HL-60 (cell line): ENCODE measurements at regions not wholly inside any gene's neighbourhood (a gene's known extent, or its start where the extent isn't known, plus 50 kb on each side); places are given as distances from the start of the nearest gene placed in this dataset.

Experiments used
- DNase-seq, 2 experiments: peaks; one replicate each; pipeline ENCODE4 v3.0.0-alpha.2; 2010 to 2020; ENCODE audit warnings: low read depth in 1 of 2, low spot score in 1 of 2
- H3K27ac ChIP-seq: fragments of 250-450 bp; sonication (Bioruptor Pico); replicated peaks from 2 replicates; pipeline ENCODE4 v1.5.1; 2020; ENCODE audit warnings: mild to moderate bottlenecking, moderate library complexity
- H3K27me3 ChIP-seq: fragments of 250-450 bp; sonication (Bioruptor Pico); 2 replicates; pipeline ENCODE4 v1.5.1; 2021; ENCODE audit warnings: mild to moderate bottlenecking, moderate library complexity; ENCODE audit not compliant: insufficient read depth, poor library complexity, severe bottlenecking
- H3K4me3 ChIP-seq: replicated peaks from 2 replicates; pipeline ENCODE4 v1.5.1; 2011; ENCODE audit warnings: mild to moderate bottlenecking, control low read depth, low read length; ENCODE audit not compliant: insufficient read depth
- GABPA ChIP-seq: IDR thresholded peaks from 2 replicates; pipeline ENCODE4 v1.6.1; 2012; ENCODE audit warnings: low read depth
- POLR2AphosphoS5 ChIP-seq: IDR thresholded peaks from 2 replicates; pipeline ENCODE4 v1.6.1; 2012; ENCODE audit warnings: low read depth
- SPI1 ChIP-seq: IDR thresholded peaks from 2 replicates; pipeline ENCODE4 v1.6.1; 2012; ENCODE audit warnings: low read depth, mild to moderate bottlenecking, borderline replicate concordance
- TF ChIP-seq, protein P1 (sequence below): IDR thresholded peaks from 2 replicates; pipeline ENCODE4 v1.6.1; 2012; ENCODE audit warnings: low read depth; ENCODE audit not compliant: insufficient replicate concordance
- TF ChIP-seq, protein P2 (sequence below): IDR thresholded peaks from one replicate; pipeline ENCODE4 v1.5.1; 2011; ENCODE audit warnings: low read length, control low read depth, inconsistent platforms; ENCODE audit not compliant: insufficient read depth

DNA sequence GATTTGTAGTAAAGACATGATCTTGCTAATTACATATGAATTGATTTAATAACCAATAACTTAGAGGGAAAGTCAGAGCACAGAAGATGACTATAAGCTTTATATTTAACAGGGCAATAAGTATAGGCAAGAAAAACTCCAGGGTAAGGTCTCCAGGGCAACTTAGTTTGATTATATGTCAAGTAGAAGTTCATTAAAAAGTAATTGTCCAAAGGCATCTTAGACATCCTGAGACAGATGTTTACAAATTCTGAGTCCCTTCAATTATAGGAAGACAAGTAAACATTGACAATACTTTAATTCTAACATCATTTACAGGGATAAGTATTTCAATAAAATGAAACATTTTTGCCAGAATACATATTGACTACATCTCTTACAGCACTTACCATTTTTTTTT is 416.0 kb downstream of the RAP2B start:
- no peak overlapping the region for H3K4me3 ChIP-seq
- H3K27me3 ChIP-seq = no peaks in the 10 kb centered on the region
- no peak for TF ChIP-seq GABPA
- no peak for TF ChIP-seq POLR2AphosphoS5
- TF ChIP-seq, protein P1, sequence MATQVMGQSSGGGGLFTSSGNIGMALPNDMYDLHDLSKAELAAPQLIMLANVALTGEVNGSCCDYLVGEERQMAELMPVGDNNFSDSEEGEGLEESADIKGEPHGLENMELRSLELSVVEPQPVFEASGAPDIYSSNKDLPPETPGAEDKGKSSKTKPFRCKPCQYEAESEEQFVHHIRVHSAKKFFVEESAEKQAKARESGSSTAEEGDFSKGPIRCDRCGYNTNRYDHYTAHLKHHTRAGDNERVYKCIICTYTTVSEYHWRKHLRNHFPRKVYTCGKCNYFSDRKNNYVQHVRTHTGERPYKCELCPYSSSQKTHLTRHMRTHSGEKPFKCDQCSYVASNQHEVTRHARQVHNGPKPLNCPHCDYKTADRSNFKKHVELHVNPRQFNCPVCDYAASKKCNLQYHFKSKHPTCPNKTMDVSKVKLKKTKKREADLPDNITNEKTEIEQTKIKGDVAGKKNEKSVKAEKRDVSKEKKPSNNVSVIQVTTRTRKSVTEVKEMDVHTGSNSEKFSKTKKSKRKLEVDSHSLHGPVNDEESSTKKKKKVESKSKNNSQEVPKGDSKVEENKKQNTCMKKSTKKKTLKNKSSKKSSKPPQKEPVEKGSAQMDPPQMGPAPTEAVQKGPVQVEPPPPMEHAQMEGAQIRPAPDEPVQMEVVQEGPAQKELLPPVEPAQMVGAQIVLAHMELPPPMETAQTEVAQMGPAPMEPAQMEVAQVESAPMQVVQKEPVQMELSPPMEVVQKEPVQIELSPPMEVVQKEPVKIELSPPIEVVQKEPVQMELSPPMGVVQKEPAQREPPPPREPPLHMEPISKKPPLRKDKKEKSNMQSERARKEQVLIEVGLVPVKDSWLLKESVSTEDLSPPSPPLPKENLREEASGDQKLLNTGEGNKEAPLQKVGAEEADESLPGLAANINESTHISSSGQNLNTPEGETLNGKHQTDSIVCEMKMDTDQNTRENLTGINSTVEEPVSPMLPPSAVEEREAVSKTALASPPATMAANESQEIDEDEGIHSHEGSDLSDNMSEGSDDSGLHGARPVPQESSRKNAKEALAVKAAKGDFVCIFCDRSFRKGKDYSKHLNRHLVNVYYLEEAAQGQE = no peak
- TF ChIP-seq, protein P2, sequence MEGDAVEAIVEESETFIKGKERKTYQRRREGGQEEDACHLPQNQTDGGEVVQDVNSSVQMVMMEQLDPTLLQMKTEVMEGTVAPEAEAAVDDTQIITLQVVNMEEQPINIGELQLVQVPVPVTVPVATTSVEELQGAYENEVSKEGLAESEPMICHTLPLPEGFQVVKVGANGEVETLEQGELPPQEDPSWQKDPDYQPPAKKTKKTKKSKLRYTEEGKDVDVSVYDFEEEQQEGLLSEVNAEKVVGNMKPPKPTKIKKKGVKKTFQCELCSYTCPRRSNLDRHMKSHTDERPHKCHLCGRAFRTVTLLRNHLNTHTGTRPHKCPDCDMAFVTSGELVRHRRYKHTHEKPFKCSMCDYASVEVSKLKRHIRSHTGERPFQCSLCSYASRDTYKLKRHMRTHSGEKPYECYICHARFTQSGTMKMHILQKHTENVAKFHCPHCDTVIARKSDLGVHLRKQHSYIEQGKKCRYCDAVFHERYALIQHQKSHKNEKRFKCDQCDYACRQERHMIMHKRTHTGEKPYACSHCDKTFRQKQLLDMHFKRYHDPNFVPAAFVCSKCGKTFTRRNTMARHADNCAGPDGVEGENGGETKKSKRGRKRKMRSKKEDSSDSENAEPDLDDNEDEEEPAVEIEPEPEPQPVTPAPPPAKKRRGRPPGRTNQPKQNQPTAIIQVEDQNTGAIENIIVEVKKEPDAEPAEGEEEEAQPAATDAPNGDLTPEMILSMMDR = no peak
- TF ChIP-seq SPI1 = no peak
- no peak for DNase-seq
- H3K27ac ChIP-seq = no peak overlapping the region

DNA sequence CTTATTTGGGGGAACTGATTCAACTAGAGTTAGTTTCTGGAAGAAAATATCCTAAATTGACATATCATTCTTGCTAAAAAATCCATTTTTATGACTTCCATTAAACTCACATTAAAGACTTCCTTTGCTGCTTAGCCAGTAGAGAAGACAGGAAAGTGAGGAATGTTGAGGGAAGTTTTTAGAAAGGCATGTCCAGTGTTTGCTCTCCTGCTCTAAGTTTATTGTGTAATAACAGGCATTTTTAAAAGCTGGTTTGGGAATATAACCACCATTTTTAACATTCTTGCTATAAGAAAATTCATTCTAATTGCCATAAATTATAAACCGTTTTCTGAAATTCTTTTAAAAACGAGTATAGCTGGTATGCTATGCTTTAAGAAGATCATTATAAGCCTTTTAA is 428.0 kb downstream of the RAP2B start:
- H3K27me3 ChIP-seq = no peaks in the 10 kb centered on the region
- no peak overlapping the region for H3K4me3 ChIP-seq
- DNase-seq = no peak
- TF ChIP-seq, protein P1 = no peak
- no peak for TF ChIP-seq SPI1
- H3K27ac ChIP-seq = no peak overlapping the region

DNA sequence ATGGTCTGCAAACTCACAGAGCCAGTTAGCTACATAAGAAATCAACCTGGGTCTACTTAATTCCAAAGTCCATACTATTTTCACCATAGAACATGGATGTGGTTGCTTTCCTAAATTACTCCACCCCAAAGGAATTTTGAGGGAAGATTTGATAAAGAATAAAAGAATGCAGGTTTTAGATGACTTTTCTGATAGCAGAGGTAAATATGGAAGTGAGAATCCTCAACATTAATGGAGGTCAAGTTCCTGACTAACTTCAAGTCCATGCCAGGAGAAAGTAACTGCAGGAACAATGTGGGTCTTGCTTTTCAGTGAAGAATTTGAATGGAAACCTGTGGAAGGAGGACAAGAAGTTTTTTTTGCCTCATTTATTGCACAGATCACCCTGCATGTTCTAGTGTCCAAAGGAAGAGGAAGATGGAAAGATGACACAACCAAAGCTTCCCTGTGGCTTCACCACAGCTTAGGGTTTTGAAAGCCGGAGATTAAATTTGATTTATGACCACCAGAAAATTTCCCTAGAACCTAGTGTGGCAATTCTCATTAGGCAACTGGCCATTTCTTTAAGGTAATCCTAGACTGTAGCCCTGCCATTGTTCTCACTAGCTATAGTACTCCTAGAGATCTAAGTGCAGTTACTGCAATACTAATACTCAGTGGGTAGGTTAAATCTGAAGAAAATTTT is 429.7 kb downstream of the RAP2B start:
- no peak overlapping the region for H3K27ac ChIP-seq
- peak; percentile 24 to 26 for DNase-seq
- TF ChIP-seq POLR2AphosphoS5 (peak; percentile 60), GABPA (no peak)
- TF ChIP-seq, protein P2 = no peak

DNA sequence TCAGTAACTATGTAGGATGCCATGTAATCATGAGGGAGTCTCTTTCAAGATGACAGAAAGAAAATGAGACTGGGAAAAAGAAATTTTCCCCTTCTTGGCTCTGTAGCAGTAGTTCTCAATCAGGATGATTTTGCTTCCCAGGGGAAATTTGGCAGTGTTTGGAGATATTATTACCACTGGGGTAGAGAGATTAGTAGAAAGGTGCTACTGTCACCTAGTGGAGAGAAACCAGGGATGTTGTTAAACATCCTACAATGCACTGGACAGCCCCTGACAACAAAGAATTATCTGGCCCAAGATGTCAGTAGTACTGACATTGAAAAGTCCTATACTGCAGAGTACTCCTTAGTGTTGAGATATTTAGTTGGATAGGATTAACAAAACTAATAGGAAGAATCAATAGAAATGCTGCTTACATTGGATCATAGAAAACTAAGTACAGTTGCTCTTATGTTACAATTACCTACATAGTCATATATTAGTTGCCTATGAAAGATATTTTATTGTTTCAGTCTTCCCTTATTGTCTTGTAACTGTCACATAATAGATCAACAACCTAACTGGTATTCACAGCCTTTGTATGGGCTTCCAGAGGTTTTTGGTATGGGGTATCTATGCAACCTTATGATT is 433.3 kb downstream of the RAP2B start:
- H3K27me3 ChIP-seq = no peaks in the 10 kb centered on the region
- H3K4me3 ChIP-seq = no peak overlapping the region
- no peak overlapping the region for H3K27ac ChIP-seq
- TF ChIP-seq, protein P1 = no peak
- TF ChIP-seq GABPA (no peak), POLR2AphosphoS5 (no peak), SPI1 (no peak)
- TF ChIP-seq, protein P2 = peak; percentile 17
- peak in 1 of 2 experiments; percentile 2 for DNase-seq

More for the DNA sequence above, 429.7 kb downstream of the RAP2B start:
- Histone ChIP-seq H3K4me3 (no peak overlapping the region), H3K27me3 (no peaks in the 10 kb centered on the region)
